ENCODE measurements at regions not wholly inside any gene's neighbourhood (a gene's known extent, or its start where the extent isn't known, plus 50 kb on each side); places are given as distances from the start of the nearest gene placed in this dataset.

GRCh38 chr10:8688881-8689280 is 634.4 kb downstream of the GATA3 start:
- no peak for TF ChIP-seq CTCF (IDR thresholded peaks at IDR 0.05)
- no peak for TF ChIP-seq EZH2phosphoT487 (IDR thresholded peaks at IDR 0.05)
- TF ChIP-seq EZH2 (IDR thresholded peaks at IDR 0.05): no peak

Data from neural progenitor cell (in vitro differentiated cells).